ENCODE measurements at regions not wholly inside any gene's neighbourhood (a gene's known extent, or its start where the extent isn't known, plus 50 kb on each side); places are given as distances from the start of the nearest gene placed in this dataset.

DNA sequence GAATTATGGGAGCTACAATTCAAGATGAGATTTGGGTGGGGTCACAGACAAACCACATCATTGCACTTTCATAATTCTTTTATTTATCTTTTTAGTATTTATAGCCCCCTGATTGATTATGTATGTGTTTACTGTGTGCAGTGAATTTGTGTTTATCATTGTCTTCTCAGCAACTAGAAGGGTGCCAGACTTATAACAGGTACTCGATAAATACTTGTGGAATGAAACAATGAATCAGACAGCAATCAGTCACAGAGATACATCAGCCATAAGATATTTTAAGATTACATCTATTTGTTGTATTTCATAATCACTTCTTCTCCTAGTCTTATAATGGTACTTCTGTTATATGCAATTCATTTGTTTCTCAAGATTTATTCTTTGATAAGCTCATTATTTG lies 273.2 kb downstream of the PTPRC start:
- Histone ChIP-seq H3K36me3 (no peaks in the 10 kb centered on the region), H3K9me3 (no peaks in the 10 kb centered on the region), H3K27me3 (no peaks in the 10 kb centered on the region), H3K4me3 (no peak overlapping the region), H3K4me1 (no peaks in the 10 kb centered on the region), H3K27ac (no peak overlapping the region)
- TF ChIP-seq, protein P1, sequence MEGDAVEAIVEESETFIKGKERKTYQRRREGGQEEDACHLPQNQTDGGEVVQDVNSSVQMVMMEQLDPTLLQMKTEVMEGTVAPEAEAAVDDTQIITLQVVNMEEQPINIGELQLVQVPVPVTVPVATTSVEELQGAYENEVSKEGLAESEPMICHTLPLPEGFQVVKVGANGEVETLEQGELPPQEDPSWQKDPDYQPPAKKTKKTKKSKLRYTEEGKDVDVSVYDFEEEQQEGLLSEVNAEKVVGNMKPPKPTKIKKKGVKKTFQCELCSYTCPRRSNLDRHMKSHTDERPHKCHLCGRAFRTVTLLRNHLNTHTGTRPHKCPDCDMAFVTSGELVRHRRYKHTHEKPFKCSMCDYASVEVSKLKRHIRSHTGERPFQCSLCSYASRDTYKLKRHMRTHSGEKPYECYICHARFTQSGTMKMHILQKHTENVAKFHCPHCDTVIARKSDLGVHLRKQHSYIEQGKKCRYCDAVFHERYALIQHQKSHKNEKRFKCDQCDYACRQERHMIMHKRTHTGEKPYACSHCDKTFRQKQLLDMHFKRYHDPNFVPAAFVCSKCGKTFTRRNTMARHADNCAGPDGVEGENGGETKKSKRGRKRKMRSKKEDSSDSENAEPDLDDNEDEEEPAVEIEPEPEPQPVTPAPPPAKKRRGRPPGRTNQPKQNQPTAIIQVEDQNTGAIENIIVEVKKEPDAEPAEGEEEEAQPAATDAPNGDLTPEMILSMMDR (IDR thresholded peaks at IDR 0.05): no peak
- DNase-seq (ENCODE audit: low spot score): no peak

- TF ChIP-seq, protein P1 (IDR thresholded peaks at IDR 0.05): no peak
These were observed 274.8 kb downstream of the PTPRC start for GRCh38 chr1:198913667-198914066.

GRCh38 chr1:198915327-198916231 lies 276.7 kb downstream of the PTPRC start:
- TF ChIP-seq, protein P1 (IDR thresholded peaks at IDR 0.05): no peak
- DNase-seq (ENCODE audit: low spot score): no peak
- no peaks in the 10 kb centered on the region for H3K4me1 ChIP-seq
- H3K9me3 ChIP-seq: no peaks in the 10 kb centered on the region
- no peak overlapping the region for H3K27ac ChIP-seq
- no peak overlapping the region for H3K4me3 ChIP-seq
- H3K27me3 ChIP-seq: no peaks in the 10 kb centered on the region
- no peaks in the 10 kb centered on the region for H3K36me3 ChIP-seq

More at GRCh38 chr1:198913667-198914066, 274.8 kb downstream of the PTPRC start:
- H3K9me3 ChIP-seq: no peaks in the 10 kb centered on the region
- H3K36me3 ChIP-seq: no peaks in the 10 kb centered on the region
- H3K4me3 ChIP-seq: no peak overlapping the region
- no peak overlapping the region for H3K27ac ChIP-seq
- no peaks in the 10 kb centered on the region for H3K4me1 ChIP-seq
- H3K27me3 ChIP-seq: no peaks in the 10 kb centered on the region
- DNase-seq (ENCODE audit: low spot score): no peak

DNA sequence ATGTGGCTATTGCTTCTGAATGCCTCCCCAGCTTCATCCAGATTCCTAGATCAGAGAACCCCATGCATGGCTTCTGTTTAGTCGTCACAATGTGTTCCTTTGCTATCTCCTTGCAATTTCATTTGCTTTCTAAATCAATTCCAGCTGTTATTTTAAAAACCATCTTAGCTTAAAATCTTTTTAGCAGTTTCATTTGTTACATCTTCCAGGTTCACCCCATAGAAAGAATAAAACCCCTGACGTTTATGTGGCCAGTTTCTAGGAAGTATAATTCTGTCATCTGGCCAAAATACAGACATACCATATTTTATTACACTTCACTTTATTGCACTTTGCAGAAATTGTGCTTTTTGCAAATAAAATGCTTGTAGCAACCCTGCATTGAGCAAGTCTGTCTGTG lies 278.4 kb downstream of the PTPRC start:
- no peaks in the 10 kb centered on the region for H3K27me3 ChIP-seq
- no peaks in the 10 kb centered on the region for H3K4me1 ChIP-seq
- TF ChIP-seq, protein P1 (IDR thresholded peaks at IDR 0.05): no peak
- no peaks in the 10 kb centered on the region for H3K36me3 ChIP-seq
- no peak overlapping the region for H3K4me3 ChIP-seq
- H3K9me3 ChIP-seq: no peaks in the 10 kb centered on the region
- DNase-seq (ENCODE audit: low spot score): no peak
- no peak overlapping the region for H3K27ac ChIP-seq

DNA sequence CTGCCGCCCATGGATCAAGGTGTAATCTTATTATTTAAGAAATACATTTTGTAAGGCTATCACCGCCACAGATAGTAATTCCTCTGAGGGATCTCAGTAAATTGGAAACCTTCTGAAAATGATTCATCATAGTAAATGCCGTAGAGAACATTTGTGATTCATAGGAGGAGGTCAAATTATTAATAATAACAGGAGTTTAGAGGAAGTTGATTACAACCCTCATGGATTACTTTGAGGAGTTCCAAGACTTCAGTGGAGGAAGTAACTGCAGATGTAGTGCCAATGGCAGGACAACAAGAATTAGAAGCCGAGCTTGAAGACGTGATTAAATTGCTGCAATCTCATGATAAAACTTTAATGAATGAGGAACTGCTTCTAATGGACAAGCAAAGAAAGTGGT lies 280.1 kb downstream of the PTPRC start:
- H3K4me3 ChIP-seq: no peak overlapping the region
- H3K36me3 ChIP-seq: no peaks in the 10 kb centered on the region
- TF ChIP-seq, protein P1 (IDR thresholded peaks at IDR 0.05): no peak
- no peaks in the 10 kb centered on the region for H3K4me1 ChIP-seq
- H3K27me3 ChIP-seq: no peaks in the 10 kb centered on the region
- no peak overlapping the region for H3K27ac ChIP-seq
- no peaks in the 10 kb centered on the region for H3K9me3 ChIP-seq
- DNase-seq (ENCODE audit: low spot score): no peak

All from right atrium auricular region (tissue), 2 donors.